ENCODE measurements at regions not wholly inside any gene's neighbourhood (a gene's known extent, or its start where the extent isn't known, plus 50 kb on each side); places are given as distances from the start of the nearest gene placed in this dataset.

DNA sequence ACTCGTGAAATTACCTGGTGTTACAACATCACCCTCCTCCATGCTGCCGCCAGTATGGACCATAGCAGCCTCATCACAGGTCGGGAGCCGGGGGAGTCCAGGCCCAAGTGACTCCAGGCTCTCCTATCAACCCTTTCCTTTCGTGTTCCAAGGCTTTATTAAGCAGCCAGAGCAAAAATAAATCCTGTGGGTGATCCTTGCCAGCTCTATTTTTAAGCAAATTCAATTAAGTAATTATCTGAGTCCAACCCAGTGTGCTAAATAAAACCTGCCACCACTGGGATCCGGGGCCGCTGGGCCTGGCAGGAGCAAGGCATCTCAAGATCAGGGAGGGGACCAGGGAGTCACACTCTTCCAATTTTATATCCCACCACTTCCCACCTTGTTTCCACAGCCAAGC, 80.7 kb upstream of the PRPS1 start:
- TF ChIP-seq L3MBTL2 (conservative IDR thresholded peaks at IDR 0.05): no peak
- TF ChIP-seq TARDBP (IDR thresholded peaks at IDR 0.05): no peak
- TF ChIP-seq FOXM1 (IDR thresholded peaks at IDR 0.05; ENCODE audit: borderline replicate concordance): no peak
- TF ChIP-seq SP1 (IDR thresholded peaks at IDR 0.05): no peak
- no peak for TF ChIP-seq ELF4 (IDR thresholded peaks at IDR 0.05)
- no peak for TF ChIP-seq HDGF (IDR thresholded peaks at IDR 0.05; ENCODE audit: borderline replicate concordance)
- TF ChIP-seq FOXA1 (IDR thresholded peaks at IDR 0.05): no peak
- no peak for TF ChIP-seq FOXK2 (IDR thresholded peaks at IDR 0.05)
- TF ChIP-seq SUZ12 (IDR thresholded peaks at IDR 0.05): no peak
- TF ChIP-seq ZNF384 (IDR thresholded peaks at IDR 0.05): no peak
- no peak for TF ChIP-seq ARNT (IDR thresholded peaks at IDR 0.05)
- DNase-seq (ENCODE audit: extremely low spot score): no peak
- CTCF ChIA-PET: no interaction called here
- POLR2A ChIA-PET: no interaction called here

DNA sequence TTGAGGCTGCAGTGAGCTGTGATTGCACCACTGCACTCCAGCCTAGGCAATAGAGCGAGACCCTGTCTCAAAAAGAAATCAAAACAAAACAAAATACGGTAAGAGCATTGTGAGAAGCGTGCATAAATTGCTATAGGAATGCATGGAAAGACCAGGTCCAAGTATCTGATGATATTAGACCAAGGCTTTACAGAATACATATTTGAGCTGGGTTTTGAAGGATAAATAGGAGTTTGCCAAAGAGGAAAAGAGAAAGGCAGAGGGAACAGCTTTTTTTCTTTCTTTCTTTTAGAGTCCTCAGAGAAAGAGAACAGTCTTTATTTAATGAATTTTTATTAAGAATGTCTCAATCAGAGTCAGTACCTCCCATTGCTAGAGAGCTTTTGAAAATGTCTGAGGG, 79.5 kb upstream of the PRPS1 start:
- CTCF ChIA-PET: no interaction called here
- POLR2A ChIA-PET: no interaction called here
- DNase-seq (ENCODE audit: extremely low spot score): no peak
- TF ChIP-seq FOXM1 (IDR thresholded peaks at IDR 0.05; ENCODE audit: borderline replicate concordance) (no peak), FOXK2 (IDR thresholded peaks at IDR 0.05) (no peak), L3MBTL2 (conservative IDR thresholded peaks at IDR 0.05) (no peak), HDGF (IDR thresholded peaks at IDR 0.05; ENCODE audit: borderline replicate concordance) (no peak), BHLHE40 (IDR thresholded peaks at IDR 0.05; ENCODE audit: borderline replicate concordance) (no peak), CTBP1 (IDR thresholded peaks at IDR 0.05; ENCODE audit: borderline replicate concordance) (no peak), ZNF384 (IDR thresholded peaks at IDR 0.05) (no peak), NFRKB (IDR thresholded peaks at IDR 0.05) (no peak), ELF4 (IDR thresholded peaks at IDR 0.05) (no peak), ARNT (IDR thresholded peaks at IDR 0.05) (no peak), SUZ12 (IDR thresholded peaks at IDR 0.05) (no peak), SP1 (IDR thresholded peaks at IDR 0.05) (no peak), FOXA1 (IDR thresholded peaks at IDR 0.05) (no peak), TARDBP (IDR thresholded peaks at IDR 0.05) (no peak), LEF1 (IDR thresholded peaks at IDR 0.05; ENCODE audit: borderline replicate concordance) (no peak)
- TF ChIP-seq, protein P1, sequence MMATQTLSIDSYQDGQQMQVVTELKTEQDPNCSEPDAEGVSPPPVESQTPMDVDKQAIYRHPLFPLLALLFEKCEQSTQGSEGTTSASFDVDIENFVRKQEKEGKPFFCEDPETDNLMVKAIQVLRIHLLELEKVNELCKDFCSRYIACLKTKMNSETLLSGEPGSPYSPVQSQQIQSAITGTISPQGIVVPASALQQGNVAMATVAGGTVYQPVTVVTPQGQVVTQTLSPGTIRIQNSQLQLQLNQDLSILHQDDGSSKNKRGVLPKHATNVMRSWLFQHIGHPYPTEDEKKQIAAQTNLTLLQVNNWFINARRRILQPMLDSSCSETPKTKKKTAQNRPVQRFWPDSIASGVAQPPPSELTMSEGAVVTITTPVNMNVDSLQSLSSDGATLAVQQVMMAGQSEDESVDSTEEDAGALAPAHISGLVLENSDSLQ (IDR thresholded peaks at IDR 0.05): no peak

DNA sequence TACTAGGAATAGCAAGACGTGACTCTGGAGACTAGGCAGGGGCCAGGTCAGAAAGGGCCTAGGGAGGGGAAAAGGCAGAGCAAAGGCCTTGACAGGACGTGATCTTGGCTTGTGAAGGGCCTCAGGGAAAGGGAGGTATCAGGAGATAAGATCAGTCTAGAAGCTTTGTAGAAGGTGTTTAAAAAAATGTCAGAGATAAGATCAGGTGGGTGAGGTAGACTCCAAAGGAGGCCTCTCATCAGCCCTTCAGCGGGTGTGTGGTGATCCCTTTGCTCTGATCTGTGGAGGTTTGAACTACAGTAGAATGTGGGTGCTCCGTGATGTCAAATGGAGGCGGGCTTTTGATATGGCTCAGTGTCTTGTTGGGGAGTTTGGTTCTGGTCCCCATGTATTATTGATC, 78.8 kb upstream of the PRPS1 start:
- no peak for TF ChIP-seq CTBP1 (IDR thresholded peaks at IDR 0.05; ENCODE audit: borderline replicate concordance)
- TF ChIP-seq L3MBTL2 (conservative IDR thresholded peaks at IDR 0.05): no peak
- TF ChIP-seq, protein P1 (IDR thresholded peaks at IDR 0.05): no peak
- TF ChIP-seq FOXM1 (IDR thresholded peaks at IDR 0.05; ENCODE audit: borderline replicate concordance): no peak
- no peak for TF ChIP-seq ARNT (IDR thresholded peaks at IDR 0.05)
- no peak for TF ChIP-seq ZNF384 (IDR thresholded peaks at IDR 0.05)
- no peak for TF ChIP-seq FOXK2 (IDR thresholded peaks at IDR 0.05)
- no peak for TF ChIP-seq NFRKB (IDR thresholded peaks at IDR 0.05)
- TF ChIP-seq SUZ12 (IDR thresholded peaks at IDR 0.05): no peak
- no peak for TF ChIP-seq FOXA1 (IDR thresholded peaks at IDR 0.05)
- no peak for TF ChIP-seq SP1 (IDR thresholded peaks at IDR 0.05)
- TF ChIP-seq BHLHE40 (IDR thresholded peaks at IDR 0.05; ENCODE audit: borderline replicate concordance): no peak
- TF ChIP-seq LEF1 (IDR thresholded peaks at IDR 0.05; ENCODE audit: borderline replicate concordance): no peak
- no peak for TF ChIP-seq TARDBP (IDR thresholded peaks at IDR 0.05)
- TF ChIP-seq HDGF (IDR thresholded peaks at IDR 0.05; ENCODE audit: borderline replicate concordance): no peak
- no peak for TF ChIP-seq ELF4 (IDR thresholded peaks at IDR 0.05)
- no peak for DNase-seq (ENCODE audit: extremely low spot score)
- ChIA-PET POLR2A (no interaction called here), CTCF (interaction anchor here (1.1 kb wide), 1 partner anchor 11 kb away, joined by 3 read pairs; no protein-coding TSS in a partner anchor)

DNA sequence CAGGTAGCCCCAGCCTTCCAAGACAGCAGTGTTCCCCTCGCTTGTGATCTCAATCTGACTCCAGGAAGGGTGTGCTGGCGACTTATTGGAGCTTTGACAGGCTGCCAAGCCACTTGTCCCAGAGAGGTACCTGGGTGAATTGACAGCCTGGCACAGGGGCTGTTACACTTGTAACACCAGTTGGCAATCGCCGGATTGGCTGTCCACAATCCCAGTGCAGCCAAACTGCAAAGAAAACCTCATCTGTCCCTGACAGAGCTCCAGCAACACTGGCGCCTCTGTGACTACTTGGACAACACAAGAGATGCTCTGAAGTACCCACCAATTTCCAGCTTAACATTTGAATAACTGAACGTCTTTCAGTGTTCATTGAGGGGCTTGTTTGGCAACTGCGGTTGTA, 76.8 kb upstream of the PRPS1 start:
- ChIA-PET POLR2A (no interaction called here), CTCF (no interaction called here)
- DNase-seq (ENCODE audit: extremely low spot score): no peak
- TF ChIP-seq ELF4 (IDR thresholded peaks at IDR 0.05) (no peak), ARNT (IDR thresholded peaks at IDR 0.05) (no peak), SP1 (IDR thresholded peaks at IDR 0.05) (no peak), FOXM1 (IDR thresholded peaks at IDR 0.05; ENCODE audit: borderline replicate concordance) (no peak), CTBP1 (IDR thresholded peaks at IDR 0.05; ENCODE audit: borderline replicate concordance) (no peak), NFRKB (IDR thresholded peaks at IDR 0.05) (no peak), TARDBP (IDR thresholded peaks at IDR 0.05) (no peak), LEF1 (IDR thresholded peaks at IDR 0.05; ENCODE audit: borderline replicate concordance) (no peak), L3MBTL2 (conservative IDR thresholded peaks at IDR 0.05) (no peak), FOXK2 (IDR thresholded peaks at IDR 0.05) (no peak), ZNF384 (IDR thresholded peaks at IDR 0.05) (no peak), HDGF (IDR thresholded peaks at IDR 0.05; ENCODE audit: borderline replicate concordance) (no peak), FOXA1 (IDR thresholded peaks at IDR 0.05) (no peak), BHLHE40 (IDR thresholded peaks at IDR 0.05; ENCODE audit: borderline replicate concordance) (no peak), SUZ12 (IDR thresholded peaks at IDR 0.05) (no peak)
- TF ChIP-seq, protein P1 (IDR thresholded peaks at IDR 0.05): no peak

DNA sequence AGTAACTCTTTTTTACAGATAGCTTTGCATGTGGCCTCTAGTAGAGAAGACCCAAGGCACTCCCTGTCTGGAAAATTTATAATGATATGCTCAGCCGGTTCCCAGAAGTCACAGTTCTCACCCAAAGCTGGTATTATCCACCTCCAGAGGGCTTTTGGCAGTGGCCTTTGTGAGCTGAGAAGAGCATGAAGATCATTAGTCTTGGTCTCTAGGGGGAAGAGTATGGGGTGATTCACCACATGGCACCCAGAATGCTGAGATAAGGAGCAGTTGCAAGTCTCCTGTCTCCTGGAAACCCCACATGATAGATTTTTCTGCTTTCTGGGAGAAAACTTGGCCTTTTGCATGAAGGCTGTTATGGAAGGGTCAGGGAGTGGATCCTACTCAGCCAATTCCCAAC, 75.4 kb upstream of the PRPS1 start:
- CTCF ChIA-PET: no interaction called here
- POLR2A ChIA-PET: no interaction called here
- TF ChIP-seq FOXK2 (IDR thresholded peaks at IDR 0.05) (no peak), LEF1 (IDR thresholded peaks at IDR 0.05; ENCODE audit: borderline replicate concordance) (no peak), ZNF384 (IDR thresholded peaks at IDR 0.05) (no peak), CTBP1 (IDR thresholded peaks at IDR 0.05; ENCODE audit: borderline replicate concordance) (no peak), BHLHE40 (IDR thresholded peaks at IDR 0.05; ENCODE audit: borderline replicate concordance) (no peak), SP1 (IDR thresholded peaks at IDR 0.05) (no peak), ELF4 (IDR thresholded peaks at IDR 0.05) (no peak), FOXA1 (IDR thresholded peaks at IDR 0.05) (no peak), FOXM1 (IDR thresholded peaks at IDR 0.05; ENCODE audit: borderline replicate concordance) (no peak)
- no peak for DNase-seq (ENCODE audit: extremely low spot score)

DNA sequence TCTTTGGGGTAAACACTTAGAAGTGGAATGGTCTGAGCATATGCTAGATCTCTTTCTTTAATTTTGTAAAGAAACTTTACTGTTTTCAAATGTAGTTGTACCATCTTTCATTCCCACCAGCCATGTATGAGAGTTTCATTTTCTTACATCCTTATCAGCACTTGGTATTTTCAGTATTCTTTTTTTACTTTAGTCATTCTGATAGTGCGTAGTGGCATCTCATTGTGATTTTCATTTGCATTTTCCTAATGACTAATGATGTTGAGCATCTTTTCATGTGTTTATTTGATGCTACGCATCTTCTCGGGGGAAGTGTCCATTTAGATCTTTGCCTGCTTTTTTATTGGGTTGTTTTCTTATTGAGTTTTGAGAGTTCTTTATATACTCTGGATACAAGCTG, 71.3 kb upstream of the PRPS1 start:
- no peak for DNase-seq (ENCODE audit: extremely low spot score)
- TF ChIP-seq FOXM1 (IDR thresholded peaks at IDR 0.05; ENCODE audit: borderline replicate concordance): no peak
- TF ChIP-seq SUZ12 (IDR thresholded peaks at IDR 0.05): no peak
- TF ChIP-seq ELF4 (IDR thresholded peaks at IDR 0.05): no peak
- TF ChIP-seq SP1 (IDR thresholded peaks at IDR 0.05): no peak
- no peak for TF ChIP-seq ZNF384 (IDR thresholded peaks at IDR 0.05)
- TF ChIP-seq BHLHE40 (IDR thresholded peaks at IDR 0.05; ENCODE audit: borderline replicate concordance): no peak
- TF ChIP-seq L3MBTL2 (conservative IDR thresholded peaks at IDR 0.05): no peak
- POLR2A ChIA-PET: no interaction called here
- CTCF ChIA-PET: no interaction called here

Data from HEK293T (cell line).